UCSD-AML1 (cell line): ENCODE measurements at regions not wholly inside any gene's neighbourhood (a gene's known extent, or its start where the extent isn't known, plus 50 kb on each side); places are given as distances from the start of the nearest gene placed in this dataset.

Experiments used
- DNase-seq: peaks from one replicate; lab custom pipeline; 2025; ENCODE audit not compliant: unreplicated experiment; lab: John Stamatoyannopoulos, UW

GRCh38 chr3:69445498-69445897, 59.6 kb upstream of the FRMD4B start:
- DNase-seq: no peak

- DNase-seq: no peak
These were observed 59.1 kb upstream of the FRMD4B start for GRCh38 chr3:69445024-69445423.

- no peak for DNase-seq
These were observed 57.6 kb upstream of the FRMD4B start for GRCh38 chr3:69443457-69443920.

- no peak for DNase-seq
These were observed 57.0 kb upstream of the FRMD4B start for GRCh38 chr3:69442771-69443311.

GRCh38 chr3:69441732-69442131, 55.8 kb upstream of the FRMD4B start:
- no peak for DNase-seq

GRCh38 chr3:69441040-69441439, 55.2 kb upstream of the FRMD4B start:
- DNase-seq: no peak

- DNase-seq: no peak
These were observed 53.9 kb upstream of the FRMD4B start for GRCh38 chr3:69439643-69440270.

GRCh38 chr3:69438476-69438875, 52.6 kb upstream of the FRMD4B start:
- no peak for DNase-seq

GRCh38 chr3:69435274-69436265, 49.7 kb upstream of the FRMD4B start:
- no peak for DNase-seq
